Body of pancreas (tissue), 4 donors: ENCODE measurements at regions not wholly inside any gene's neighbourhood (a gene's known extent, or its start where the extent isn't known, plus 50 kb on each side); places are given as distances from the start of the nearest gene placed in this dataset.

Experiments used
- ATAC-seq: fragments of 150-250 bp; one replicate; pipeline ENCODE4 v1.9.1; 2016
- DNase-seq, 4 donors: peaks; one replicate each; pipeline ENCODE4 v3.0.0-alpha.2; 2019
- H3K27ac ChIP-seq, 4 donors: fragments of 200-600 bp; sonication (generic); 1 replicate in 3 of 4; 2 replicates in 1 of 4; pipeline versions ENCODE4 v1.5.1 to v1.6.1; 2016 to 2019; ENCODE audit warnings: mild to moderate bottlenecking in 1 of 4, mixed read lengths in 1 of 4, moderate library complexity in 1 of 4
- H3K27me3 ChIP-seq, 2 donors: fragments of 200-600 bp; sonication (generic); one replicate each; pipeline ENCODE4 v1.6.0; 2016; ENCODE audit warnings: mild to moderate bottlenecking in 1 of 2
- H3K36me3 ChIP-seq, 2 donors: fragments of 200-600 bp; sonication (generic); replicated peaks in 1 of 2; 2 replicates each; pipeline ENCODE4 v1.5.1; 2016; ENCODE audit warnings: low read depth in 2 of 2; ENCODE audit not compliant: insufficient read depth in 1 of 2
- H3K4me1 ChIP-seq: fragments of 200-600 bp; sonication (generic); one replicate; pipeline ENCODE4 v1.6.0; 2016
- H3K4me3 ChIP-seq, 2 donors: fragments of 200-600 bp; sonication (generic); 1 replicate in 1 of 2; 2 replicates in 1 of 2; pipeline ENCODE4 v1.5.1; 2016 to 2019
- H3K9me3 ChIP-seq, 3 donors: fragments of 200-600 bp; sonication (generic); 1 replicate in 2 of 3; 2 replicates in 1 of 3; pipeline ENCODE4 v1.5.1; 2016
- POLR2A ChIP-seq, 3 donors: fragments of 450-650 bp; IDR thresholded peaks; one replicate each; pipeline ENCODE4 v1.6.1; 2016; ENCODE audit warnings: antibody characterized with exemption in 3 of 3, mild to moderate bottlenecking in 2 of 3
- WGBS, 2 donors: methylation state at CpG; one replicate each; pipeline ENCODE4 v1.1.5; 2017; 5-methylcytosine and 5-hydroxymethylcytosine counted together
- intact Hi-C: fragments of 100-400 bp; cut with DNase I; formaldehyde crosslinking; loops from one replicate; pipeline ENCODE4 v1.15.1; 2023
- TF ChIP-seq, protein P1 (sequence below), 7 experiments: fragments of 450-650 bp in 4 of 7; fragments of 200-600 bp in 3 of 7; sonication (generic) in 3 of 7; IDR thresholded peaks; one replicate each; pipeline ENCODE4 v1.5.1; 2016 to 2019; ENCODE audit warnings: antibody characterized with exemption in 7 of 7

DNA sequence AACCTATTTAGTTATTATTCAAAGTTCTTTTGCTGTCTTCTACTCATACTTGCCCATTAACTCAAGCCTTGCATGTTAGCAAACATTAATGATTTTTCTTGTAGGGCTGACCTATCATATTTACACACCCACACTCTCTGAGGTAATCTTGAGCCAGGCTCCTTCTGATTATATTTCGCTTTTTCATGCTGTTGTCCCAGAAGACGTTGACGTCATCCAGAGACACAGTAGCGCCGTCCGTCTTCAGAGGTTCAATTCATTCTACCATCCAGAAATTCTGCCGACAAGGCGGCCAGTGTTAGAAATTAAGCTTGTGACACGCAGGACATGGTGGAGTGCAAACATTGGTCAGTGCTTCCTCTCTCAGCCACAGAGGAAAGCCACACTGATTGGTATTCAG is 584.7 kb downstream of the BMP2 start:
- intact Hi-C loops, result no loop called here
- Histone ChIP-seq H3K4me1 (no peaks in the 10 kb centered on the region), H3K27ac (no peak overlapping the region), H3K27me3 (no peaks in the 10 kb centered on the region), H3K9me3 (no peaks in the 10 kb centered on the region), H3K4me3 (no peak overlapping the region), H3K36me3 (no peaks in the 10 kb centered on the region)
- TF ChIP-seq POLR2A (IDR thresholded peaks at IDR 0.05), result no peak
- TF ChIP-seq, protein P1, sequence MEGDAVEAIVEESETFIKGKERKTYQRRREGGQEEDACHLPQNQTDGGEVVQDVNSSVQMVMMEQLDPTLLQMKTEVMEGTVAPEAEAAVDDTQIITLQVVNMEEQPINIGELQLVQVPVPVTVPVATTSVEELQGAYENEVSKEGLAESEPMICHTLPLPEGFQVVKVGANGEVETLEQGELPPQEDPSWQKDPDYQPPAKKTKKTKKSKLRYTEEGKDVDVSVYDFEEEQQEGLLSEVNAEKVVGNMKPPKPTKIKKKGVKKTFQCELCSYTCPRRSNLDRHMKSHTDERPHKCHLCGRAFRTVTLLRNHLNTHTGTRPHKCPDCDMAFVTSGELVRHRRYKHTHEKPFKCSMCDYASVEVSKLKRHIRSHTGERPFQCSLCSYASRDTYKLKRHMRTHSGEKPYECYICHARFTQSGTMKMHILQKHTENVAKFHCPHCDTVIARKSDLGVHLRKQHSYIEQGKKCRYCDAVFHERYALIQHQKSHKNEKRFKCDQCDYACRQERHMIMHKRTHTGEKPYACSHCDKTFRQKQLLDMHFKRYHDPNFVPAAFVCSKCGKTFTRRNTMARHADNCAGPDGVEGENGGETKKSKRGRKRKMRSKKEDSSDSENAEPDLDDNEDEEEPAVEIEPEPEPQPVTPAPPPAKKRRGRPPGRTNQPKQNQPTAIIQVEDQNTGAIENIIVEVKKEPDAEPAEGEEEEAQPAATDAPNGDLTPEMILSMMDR (IDR thresholded peaks at IDR 0.05), result no peak
- no peak for DNase-seq
- 52 to 60% methylated on average over 9 of the region's 9 CpGs for WGBS, 2 donors
- ATAC-seq, result no peak

DNA sequence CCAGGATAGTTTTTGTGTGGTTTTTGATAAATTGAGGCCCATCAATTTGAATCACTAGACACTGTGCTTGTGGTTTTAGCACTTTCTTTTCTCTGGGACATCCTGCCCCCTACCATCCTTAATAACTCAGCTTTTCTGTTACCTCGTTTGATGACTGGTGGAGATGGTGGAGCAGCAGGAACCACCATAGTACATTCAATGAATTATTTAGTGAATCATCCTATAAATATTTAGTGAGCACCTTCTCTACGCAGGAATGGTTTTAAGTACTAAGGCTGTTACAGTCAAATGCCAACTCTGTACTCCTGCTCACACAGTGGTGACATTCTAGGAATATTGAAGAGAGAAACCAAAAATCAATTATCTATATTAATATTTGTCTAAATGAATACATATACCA is 585.2 kb downstream of the HAO1 start:
- TF ChIP-seq, protein P1 (IDR thresholded peaks at IDR 0.05), result no peak
- no peak for ATAC-seq
- Histone ChIP-seq H3K9me3 (no peaks in the 10 kb centered on the region), H3K4me1 (no peaks in the 10 kb centered on the region), H3K36me3 (no peaks in the 10 kb centered on the region), H3K4me3 (no peak overlapping the region), H3K27me3 (no peaks in the 10 kb centered on the region), H3K27ac (no peak overlapping the region)
- intact Hi-C loops, result no loop called here
- DNase-seq, result no peak
- WGBS, 2 donors, result 37 to 43% methylated on average over 2 of the region's 2 CpGs

DNA sequence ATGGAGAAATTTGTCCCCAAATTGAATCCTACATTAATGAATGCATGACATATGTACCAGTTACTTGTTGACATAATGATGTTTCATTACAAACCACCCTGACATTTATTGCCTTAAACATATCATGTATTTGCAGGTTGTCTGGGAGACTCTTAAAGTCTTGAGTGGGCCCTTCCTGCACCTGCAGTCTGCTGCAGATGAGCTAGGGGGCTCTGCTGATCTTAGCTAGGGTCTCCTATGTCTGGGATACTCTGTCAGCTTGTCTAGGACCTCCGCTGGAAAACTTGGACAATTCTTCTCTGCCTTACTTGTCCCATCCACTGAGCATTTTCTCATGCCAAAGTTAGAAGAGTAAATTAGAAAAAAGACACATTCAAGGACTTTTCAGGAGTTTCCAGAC is 581.6 kb downstream of the HAO1 start:
- ATAC-seq (no peak), DNase-seq (no peak)
- 35 to 45% methylated on average over 1 of the region's 1 CpG for WGBS, 2 donors
- no peaks in the 10 kb centered on the region for H3K9me3 ChIP-seq
- H3K36me3 ChIP-seq, result no peaks in the 10 kb centered on the region
- TF ChIP-seq POLR2A (IDR thresholded peaks at IDR 0.05), result no peak
- TF ChIP-seq, protein P1 (IDR thresholded peaks at IDR 0.05), result no peak
- no peaks in the 10 kb centered on the region for H3K4me1 ChIP-seq
- no peaks in the 10 kb centered on the region for H3K27me3 ChIP-seq
- intact Hi-C loops, result no loop called here
- H3K27ac ChIP-seq, result no peak overlapping the region
- H3K4me3 ChIP-seq, result no peak overlapping the region

DNA sequence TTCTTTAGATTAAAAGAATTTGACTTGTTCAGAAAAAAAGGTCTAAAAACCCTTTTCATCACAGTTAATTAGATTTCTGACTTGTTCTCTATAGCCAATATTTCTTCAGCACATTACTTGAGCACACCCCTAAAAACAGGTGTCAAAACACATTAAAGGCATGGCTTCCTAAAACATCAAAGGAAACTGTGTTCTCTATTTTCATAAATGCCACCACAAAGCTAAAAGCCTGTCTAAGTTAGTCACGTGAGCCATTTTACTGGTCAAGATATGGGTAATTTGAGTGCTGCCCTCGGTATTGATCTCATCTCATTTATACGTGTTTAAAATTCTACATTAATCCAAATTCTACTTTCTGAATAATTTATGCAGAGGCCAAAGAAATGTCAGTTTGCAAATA is 580.5 kb downstream of the HAO1 start:
- Histone ChIP-seq H3K4me1 (no peaks in the 10 kb centered on the region), H3K27me3 (no peaks in the 10 kb centered on the region), H3K9me3 (no peaks in the 10 kb centered on the region), H3K36me3 (no peaks in the 10 kb centered on the region), H3K4me3 (no peak overlapping the region), H3K27ac (no peak overlapping the region)
- WGBS, 2 donors, result 65 to 76% methylated on average over 3 of the region's 3 CpGs
- no peak for ATAC-seq
- intact Hi-C loops, result no loop called here
- no peak for DNase-seq
- TF ChIP-seq, protein P1 (IDR thresholded peaks at IDR 0.05), result no peak
- TF ChIP-seq POLR2A (IDR thresholded peaks at IDR 0.05), result no peak

DNA sequence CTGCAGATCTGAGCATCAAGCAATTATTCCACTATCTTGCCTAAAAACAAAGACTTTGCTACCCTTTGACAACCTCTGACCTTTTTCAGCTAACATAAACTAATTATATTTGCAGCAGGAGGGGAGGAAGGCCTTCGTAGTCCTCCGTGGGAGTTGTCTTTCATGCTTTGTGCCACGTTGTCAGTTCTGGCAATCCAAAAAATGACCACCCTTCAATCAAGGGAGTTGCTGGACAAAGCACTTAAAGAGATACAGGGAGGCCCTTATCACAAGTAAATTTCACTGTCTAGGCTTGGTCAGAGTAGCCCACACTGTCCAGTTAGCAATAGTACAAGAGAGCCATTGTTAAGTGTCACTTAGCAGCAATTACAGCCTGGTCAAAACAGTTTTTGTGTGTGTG is 578.9 kb downstream of the HAO1 start:
- DNase-seq (no peak), ATAC-seq (no peak)
- H3K27me3 ChIP-seq, result no peaks in the 10 kb centered on the region
- H3K27ac ChIP-seq, result no peak overlapping the region
- H3K4me3 ChIP-seq, result no peak overlapping the region
- intact Hi-C loops, result no loop called here
- no peaks in the 10 kb centered on the region for H3K9me3 ChIP-seq
- no peaks in the 10 kb centered on the region for H3K4me1 ChIP-seq
- no peak for TF ChIP-seq POLR2A (IDR thresholded peaks at IDR 0.05)
- TF ChIP-seq, protein P1 (IDR thresholded peaks at IDR 0.05), result no peak
- no peaks in the 10 kb centered on the region for H3K36me3 ChIP-seq
- 16 to 19% methylated on average over 3 of the region's 3 CpGs for WGBS, 2 donors
